ENCODE measurements at regions not wholly inside any gene's neighbourhood (a gene's known extent, or its start where the extent isn't known, plus 50 kb on each side); places are given as distances from the start of the nearest gene placed in this dataset.

- Histone ChIP-seq H3K4me3 (ENCODE audit: low read depth, low read length) (no peak overlapping the region), H3K36me3 (ENCODE audit: control insufficient read depth, insufficient read depth, low read length) (no peaks in the 10 kb centered on the region), H3K27me3 (ENCODE audit: control insufficient read depth, insufficient read depth, low read length) (no peaks in the 10 kb centered on the region)
- FAIRE-seq (no peak), DNase-seq (ENCODE audit: low read depth) (no peak)
- no peak for TF ChIP-seq CTCF (IDR thresholded peaks at IDR 0.05; ENCODE audit: insufficient read depth, low read length, severe bottlenecking)
These were observed 146.8 kb upstream of the MAGI3 start for GRCh38 chr1:113243529-113243928.

GRCh38 chr1:113244112-113244820, 146.0 kb upstream of the MAGI3 start:
- Histone ChIP-seq H3K27me3 (ENCODE audit: control insufficient read depth, insufficient read depth, low read length) (no peaks in the 10 kb centered on the region), H3K36me3 (ENCODE audit: control insufficient read depth, insufficient read depth, low read length) (no peaks in the 10 kb centered on the region), H3K4me3 (ENCODE audit: low read depth, low read length) (no peak overlapping the region)
- no peak for TF ChIP-seq CTCF (IDR thresholded peaks at IDR 0.05; ENCODE audit: insufficient read depth, low read length, severe bottlenecking)
- DNase-seq (ENCODE audit: low read depth) (no peak), FAIRE-seq (no peak)

- no peak for TF ChIP-seq CTCF (IDR thresholded peaks at IDR 0.05; ENCODE audit: insufficient read depth, low read length, severe bottlenecking)
- Histone ChIP-seq H3K4me3 (ENCODE audit: low read depth, low read length) (no peak overlapping the region), H3K36me3 (ENCODE audit: control insufficient read depth, insufficient read depth, low read length) (no peaks in the 10 kb centered on the region), H3K27me3 (ENCODE audit: control insufficient read depth, insufficient read depth, low read length) (no peaks in the 10 kb centered on the region)
- FAIRE-seq: no peak
- DNase-seq (ENCODE audit: low read depth): no peak
These were observed 145.1 kb upstream of the MAGI3 start for GRCh38 chr1:113245252-113245651.

GRCh38 chr1:113246929-113247328, 143.4 kb upstream of the MAGI3 start:
- H3K4me3 ChIP-seq (ENCODE audit: low read depth, low read length): no peak overlapping the region
- FAIRE-seq: no peak
- no peak for DNase-seq (ENCODE audit: low read depth)
- no peaks in the 10 kb centered on the region for H3K27me3 ChIP-seq (ENCODE audit: control insufficient read depth, insufficient read depth, low read length)
- no peak for TF ChIP-seq CTCF (IDR thresholded peaks at IDR 0.05; ENCODE audit: insufficient read depth, low read length, severe bottlenecking)
- H3K36me3 ChIP-seq (ENCODE audit: control insufficient read depth, insufficient read depth, low read length): no peaks in the 10 kb centered on the region

GRCh38 chr1:113247355-113247754, 143.0 kb upstream of the MAGI3 start:
- H3K27me3 ChIP-seq (ENCODE audit: control insufficient read depth, insufficient read depth, low read length): no peaks in the 10 kb centered on the region
- H3K36me3 ChIP-seq (ENCODE audit: control insufficient read depth, insufficient read depth, low read length): no peaks in the 10 kb centered on the region
- H3K4me3 ChIP-seq (ENCODE audit: low read depth, low read length): no peak overlapping the region
- FAIRE-seq (no peak), DNase-seq (ENCODE audit: low read depth) (no peak)
- no peak for TF ChIP-seq CTCF (IDR thresholded peaks at IDR 0.05; ENCODE audit: insufficient read depth, low read length, severe bottlenecking)

GRCh38 chr1:113247782-113248181, 142.5 kb upstream of the MAGI3 start:
- no peak for TF ChIP-seq CTCF (IDR thresholded peaks at IDR 0.05; ENCODE audit: insufficient read depth, low read length, severe bottlenecking)
- FAIRE-seq (no peak), DNase-seq (ENCODE audit: low read depth) (peak; percentile 83)
- Histone ChIP-seq H3K36me3 (ENCODE audit: control insufficient read depth, insufficient read depth, low read length) (no peaks in the 10 kb centered on the region), H3K4me3 (ENCODE audit: low read depth, low read length) (no peak overlapping the region), H3K27me3 (ENCODE audit: control insufficient read depth, insufficient read depth, low read length) (no peaks in the 10 kb centered on the region)
